OCI-LY1 (cell line): ENCODE measurements at regions not wholly inside any gene's neighbourhood (a gene's known extent, or its start where the extent isn't known, plus 50 kb on each side); places are given as distances from the start of the nearest gene placed in this dataset.

Experiments
- H2AFZ ChIP-seq: fragments of 200-600 bp; sonication (generic), shearing (Covaris generic); 2 replicates; pipeline ENCODE4 v1.6.0; 2014; ENCODE audit warnings: antibody characterized with exemption, mild to moderate bottlenecking, low read length
- H3F3A ChIP-seq: fragments of 200-600 bp; sonication (generic), shearing (Covaris generic); 2 replicates; pipeline ENCODE4 v1.6.0; 2014; ENCODE audit warnings: mild to moderate bottlenecking, antibody characterized with exemption, low read length, moderate library complexity; ENCODE audit not compliant: insufficient read depth
- H3K27ac ChIP-seq: fragments of 200-600 bp; sonication (generic); 2 replicates; pipeline ENCODE4 v1.5.1; 2014; ENCODE audit warnings: low read length, mixed run types, mild to moderate bottlenecking, low read depth; ENCODE audit not compliant: poor library complexity, severe bottlenecking
- H3K27me3 ChIP-seq: fragments of 200-600 bp; sonication (generic); 2 replicates; pipeline ENCODE4 v1.6.0; 2014; ENCODE audit warnings: antibody characterized with exemption, mild to moderate bottlenecking, low read length, moderate library complexity; ENCODE audit not compliant: insufficient read depth
- H3K36me3 ChIP-seq: fragments of 200-600 bp; sonication (generic); 2 replicates; pipeline ENCODE4 v1.6.1; 2014; ENCODE audit warnings: mild to moderate bottlenecking, antibody characterized with exemption, low read length, moderate library complexity, mixed read lengths; ENCODE audit not compliant: insufficient read depth
- H3K4me1 ChIP-seq: fragments of 200-600 bp; sonication (generic); 2 replicates; pipeline ENCODE4 v1.5.1; 2014; ENCODE audit warnings: mild to moderate bottlenecking, low read length, moderate library complexity; ENCODE audit not compliant: insufficient read depth, severe bottlenecking
- H3K4me2 ChIP-seq: fragments of 200-600 bp; sonication (generic), shearing (Covaris generic); 2 replicates; pipeline ENCODE4 v1.6.1; 2014; ENCODE audit warnings: low read length
- H3K4me3 ChIP-seq: fragments of 200-600 bp; sonication (generic); 2 replicates; pipeline ENCODE4 v1.5.1; 2014; ENCODE audit warnings: low read length, low read depth, mild to moderate bottlenecking, mixed read lengths; ENCODE audit not compliant: poor library complexity, severe bottlenecking
- H3K79me2 ChIP-seq: fragments of 200-600 bp; shearing (Covaris generic); 2 replicates; pipeline ENCODE4 v1.6.1; 2016; ENCODE audit warnings: mixed run types, low read length, mixed read lengths; ENCODE audit not compliant: insufficient read depth
- H3K9ac ChIP-seq: fragments of 200-600 bp; sonication (generic), shearing (Covaris generic); 2 replicates; pipeline ENCODE4 v1.6.1; 2014; ENCODE audit warnings: mild to moderate bottlenecking, low read length, mixed read lengths
- H3K9me2 ChIP-seq: fragments of 200-600 bp; sonication (generic), shearing (Covaris generic); 2 replicates; pipeline ENCODE4 v1.6.1; 2014; ENCODE audit warnings: low read depth, mild to moderate bottlenecking, low read length, mixed read lengths
- H3K9me3 ChIP-seq: fragments of 200-600 bp; shearing (Covaris generic); 2 replicates; pipeline ENCODE4 v1.6.1; 2014; ENCODE audit warnings: low read length, mixed read lengths
- H4K20me1 ChIP-seq: fragments of 200-600 bp; sonication (generic), shearing (Covaris generic); 2 replicates; pipeline ENCODE4 v1.6.0; 2016; ENCODE audit warnings: mild to moderate bottlenecking, low read length; ENCODE audit not compliant: insufficient read depth
- EZH2 ChIP-seq: fragments of 200-600 bp; sonication (generic), shearing (Covaris generic); IDR thresholded peaks from 2 replicates; pipeline ENCODE4 v1.8.0; 2017; ENCODE audit warnings: borderline replicate concordance, mixed run types, mild to moderate bottlenecking, antibody characterized with exemption, low read length, moderate library complexity, mixed read lengths
- TF ChIP-seq, protein P1 (sequence below): fragments of 200-600 bp; sonication (generic), shearing (Covaris generic); IDR thresholded peaks from 2 replicates; pipeline ENCODE4 v1.5.1; 2017; ENCODE audit warnings: mild to moderate bottlenecking, antibody characterized with exemption, low read length, moderate library complexity, mixed read lengths

DNA sequence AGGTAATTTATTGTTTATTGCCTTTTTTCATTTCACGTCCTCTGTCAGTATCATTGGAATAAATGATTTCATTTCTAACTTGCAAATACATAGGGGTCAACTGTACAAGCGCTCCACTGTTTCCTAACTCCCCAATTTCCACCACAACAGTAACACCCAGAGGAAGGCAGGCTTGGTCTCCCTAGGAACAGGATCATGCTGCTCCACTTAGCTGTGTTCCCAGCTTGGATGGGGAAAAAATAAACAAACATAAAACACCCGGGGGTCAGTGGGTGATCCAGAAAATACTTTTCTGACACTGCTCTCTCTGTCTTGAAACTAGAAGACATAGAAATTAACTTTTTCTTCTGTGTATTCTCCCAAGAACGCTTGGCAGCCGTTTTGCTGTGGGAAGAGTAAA is 772.5 kb downstream of the TRIML1 start:
- no peaks in the 10 kb centered on the region for H3K36me3 ChIP-seq
- peak overlapping the region; percentile 31 for H3K27ac ChIP-seq

DNA sequence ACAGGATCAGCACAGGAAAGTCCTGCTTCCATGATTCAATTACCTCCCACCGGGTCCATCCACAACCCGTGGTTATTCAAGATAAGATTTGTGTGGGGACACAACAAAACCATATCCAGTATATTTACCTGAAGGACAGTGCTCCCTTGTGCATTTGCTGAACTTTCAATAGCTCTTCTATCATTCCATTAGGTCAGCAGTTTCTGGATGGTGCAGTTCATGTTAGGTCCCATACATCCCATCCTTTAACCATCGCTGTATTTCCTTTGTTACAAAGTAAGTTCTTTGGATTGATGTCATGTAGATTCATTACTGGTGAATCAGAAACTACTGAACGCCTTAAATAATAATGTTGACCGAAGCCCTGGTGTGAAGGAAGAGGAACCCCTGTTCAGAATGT is 775.9 kb downstream of the TRIML1 start:
- Histone ChIP-seq H2AFZ (no peak overlapping the region), H3K9me2 (no peaks in the 10 kb centered on the region), H3K79me2 (no peaks in the 10 kb centered on the region), H3K4me1 (no peaks in the 10 kb centered on the region), H3K4me3 (no peak overlapping the region), H3K27me3 (no peaks in the 10 kb centered on the region), H3K9me3 (no peaks in the 10 kb centered on the region), H4K20me1 (no peaks in the 10 kb centered on the region), H3K27ac (no peak overlapping the region), H3K4me2 (no peak overlapping the region), H3K9ac (no peak overlapping the region), H3F3A (no peaks in the 10 kb centered on the region), H3K36me3 (no peaks in the 10 kb centered on the region)
- TF ChIP-seq, protein P1, sequence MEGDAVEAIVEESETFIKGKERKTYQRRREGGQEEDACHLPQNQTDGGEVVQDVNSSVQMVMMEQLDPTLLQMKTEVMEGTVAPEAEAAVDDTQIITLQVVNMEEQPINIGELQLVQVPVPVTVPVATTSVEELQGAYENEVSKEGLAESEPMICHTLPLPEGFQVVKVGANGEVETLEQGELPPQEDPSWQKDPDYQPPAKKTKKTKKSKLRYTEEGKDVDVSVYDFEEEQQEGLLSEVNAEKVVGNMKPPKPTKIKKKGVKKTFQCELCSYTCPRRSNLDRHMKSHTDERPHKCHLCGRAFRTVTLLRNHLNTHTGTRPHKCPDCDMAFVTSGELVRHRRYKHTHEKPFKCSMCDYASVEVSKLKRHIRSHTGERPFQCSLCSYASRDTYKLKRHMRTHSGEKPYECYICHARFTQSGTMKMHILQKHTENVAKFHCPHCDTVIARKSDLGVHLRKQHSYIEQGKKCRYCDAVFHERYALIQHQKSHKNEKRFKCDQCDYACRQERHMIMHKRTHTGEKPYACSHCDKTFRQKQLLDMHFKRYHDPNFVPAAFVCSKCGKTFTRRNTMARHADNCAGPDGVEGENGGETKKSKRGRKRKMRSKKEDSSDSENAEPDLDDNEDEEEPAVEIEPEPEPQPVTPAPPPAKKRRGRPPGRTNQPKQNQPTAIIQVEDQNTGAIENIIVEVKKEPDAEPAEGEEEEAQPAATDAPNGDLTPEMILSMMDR, result no peak
- TF ChIP-seq EZH2, result no peak

More for the DNA sequence above, 772.5 kb downstream of the TRIML1 start:
- Histone ChIP-seq H3K4me1 (no peaks in the 10 kb centered on the region), H3K4me3 (no peak overlapping the region), H3K4me2 (no peak overlapping the region), H3K9me3 (no peaks in the 10 kb centered on the region), H3F3A (no peaks in the 10 kb centered on the region), H3K27me3 (no peaks in the 10 kb centered on the region), H3K9me2 (no peaks in the 10 kb centered on the region), H2AFZ (no peak overlapping the region), H3K79me2 (no peaks in the 10 kb centered on the region), H3K9ac (no peak overlapping the region), H4K20me1 (no peaks in the 10 kb centered on the region)
- TF ChIP-seq, protein P1, result no peak

DNA sequence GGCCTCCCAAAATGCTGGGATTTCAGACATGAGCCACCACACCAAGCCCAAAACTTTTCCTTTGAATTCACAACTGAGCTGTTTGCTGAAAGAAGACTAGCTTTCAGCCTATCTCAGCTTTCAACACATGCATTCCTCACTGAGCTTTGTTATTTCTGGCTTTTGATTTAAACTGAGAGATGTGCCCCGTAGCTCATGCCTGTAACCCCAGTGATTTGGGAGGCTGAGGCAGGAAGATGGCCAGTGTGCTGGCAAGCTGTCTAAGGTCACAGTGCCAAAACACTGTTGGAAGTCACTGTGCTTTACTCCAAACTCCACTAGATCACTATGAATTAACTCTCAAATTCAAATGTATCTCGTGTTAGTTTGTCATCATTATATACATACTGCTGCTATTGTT is 779.5 kb downstream of the TRIML1 start:
- H3K4me3 ChIP-seq, result no peak overlapping the region
- H3K27me3 ChIP-seq, result no peaks in the 10 kb centered on the region
- no peak overlapping the region for H3K9ac ChIP-seq
- TF ChIP-seq, protein P1, result no peak
- no peak for TF ChIP-seq EZH2
- no peaks in the 10 kb centered on the region for H3K9me3 ChIP-seq
- H3K4me2 ChIP-seq, result no peak overlapping the region
- no peaks in the 10 kb centered on the region for H4K20me1 ChIP-seq
- no peaks in the 10 kb centered on the region for H3F3A ChIP-seq
- H3K4me1 ChIP-seq, result no peaks in the 10 kb centered on the region
- H3K79me2 ChIP-seq, result no peaks in the 10 kb centered on the region
- H3K36me3 ChIP-seq, result no peaks in the 10 kb centered on the region
- H2AFZ ChIP-seq, result no peak overlapping the region
- no peaks in the 10 kb centered on the region for H3K9me2 ChIP-seq
- H3K27ac ChIP-seq, result no peak overlapping the region
